ENCODE measurements at regions not wholly inside any gene's neighbourhood (a gene's known extent, or its start where the extent isn't known, plus 50 kb on each side); places are given as distances from the start of the nearest gene placed in this dataset.

GRCh38 chr16:5906351-5906750, 808.8 kb upstream of the EEF2KMT start:
- no peak for DNase-seq (ENCODE audit: low read depth in 2 of 2)

GRCh38 chr16:5905935-5906334, 808.3 kb upstream of the EEF2KMT start:
- DNase-seq (ENCODE audit: low read depth in 2 of 2), result no peak

GRCh38 chr16:5903832-5904231, 806.2 kb upstream of the EEF2KMT start:
- no peak for DNase-seq (ENCODE audit: low read depth in 2 of 2)

- DNase-seq (ENCODE audit: low read depth in 2 of 2), result no peak
Measured at GRCh38 chr16:5903153-5903552, 805.6 kb upstream of the EEF2KMT start.

- DNase-seq (ENCODE audit: low read depth in 2 of 2), result no peak
Measured at GRCh38 chr16:5900046-5900445, 802.5 kb upstream of the EEF2KMT start.

- no peak for DNase-seq (ENCODE audit: low read depth in 2 of 2)
Measured at GRCh38 chr16:5895976-5896375, 798.4 kb upstream of the EEF2KMT start.

GRCh38 chr16:5895137-5895536, 797.5 kb upstream of the EEF2KMT start:
- DNase-seq (ENCODE audit: low read depth in 2 of 2), result no peak

- DNase-seq (ENCODE audit: low read depth in 2 of 2), result no peak
Measured at GRCh38 chr16:5891296-5891695, 793.7 kb upstream of the EEF2KMT start.

GRCh38 chr16:5885521-5885920, 787.9 kb upstream of the EEF2KMT start:
- DNase-seq (ENCODE audit: low read depth in 2 of 2), result no peak

- no peak for DNase-seq (ENCODE audit: low read depth in 2 of 2)
Measured at GRCh38 chr16:5884996-5885395, 787.4 kb upstream of the EEF2KMT start.

- no peak for DNase-seq (ENCODE audit: low read depth in 2 of 2)
Measured at GRCh38 chr16:5884339-5884738, 786.7 kb upstream of the EEF2KMT start.

- no peak for DNase-seq (ENCODE audit: low read depth in 2 of 2)
Measured at GRCh38 chr16:5882087-5882640, 784.6 kb upstream of the EEF2KMT start.

GRCh38 chr16:5875416-5875815, 777.8 kb upstream of the EEF2KMT start:
- no peak for DNase-seq (ENCODE audit: low read depth in 2 of 2)

- DNase-seq (ENCODE audit: low read depth in 2 of 2), result no peak
Measured at GRCh38 chr16:5874899-5875298, 777.3 kb upstream of the EEF2KMT start.

- no peak for DNase-seq (ENCODE audit: low read depth in 2 of 2)
Measured at GRCh38 chr16:5873221-5873620, 775.6 kb upstream of the EEF2KMT start.

- DNase-seq (ENCODE audit: low read depth in 2 of 2), result no peak
Measured at GRCh38 chr16:5870886-5871691, 773.5 kb upstream of the EEF2KMT start.

- DNase-seq (ENCODE audit: low read depth in 2 of 2), result no peak
Measured at GRCh38 chr16:5867250-5867649, 769.7 kb upstream of the EEF2KMT start.

- DNase-seq (ENCODE audit: low read depth in 2 of 2), result no peak
Measured at GRCh38 chr16:5865236-5865635, 767.6 kb upstream of the EEF2KMT start.

- DNase-seq (ENCODE audit: low read depth in 2 of 2), result no peak
Measured at GRCh38 chr16:5863071-5863606, 765.5 kb upstream of the EEF2KMT start.

- DNase-seq (ENCODE audit: low read depth in 2 of 2), result no peak
Measured at GRCh38 chr16:5862103-5862840, 764.7 kb upstream of the EEF2KMT start.

- no peak for DNase-seq (ENCODE audit: low read depth in 2 of 2)
Measured at GRCh38 chr16:5861241-5861640, 763.6 kb upstream of the EEF2KMT start.

GRCh38 chr16:5858180-5858579, 760.6 kb upstream of the EEF2KMT start:
- DNase-seq (ENCODE audit: low read depth in 2 of 2), result no peak

- DNase-seq (ENCODE audit: low read depth in 2 of 2), result no peak
Measured at GRCh38 chr16:5854027-5854426, 756.4 kb upstream of the EEF2KMT start.
